ENCODE measurements at regions not wholly inside any gene's neighbourhood (a gene's known extent, or its start where the extent isn't known, plus 50 kb on each side); places are given as distances from the start of the nearest gene placed in this dataset.

DNA sequence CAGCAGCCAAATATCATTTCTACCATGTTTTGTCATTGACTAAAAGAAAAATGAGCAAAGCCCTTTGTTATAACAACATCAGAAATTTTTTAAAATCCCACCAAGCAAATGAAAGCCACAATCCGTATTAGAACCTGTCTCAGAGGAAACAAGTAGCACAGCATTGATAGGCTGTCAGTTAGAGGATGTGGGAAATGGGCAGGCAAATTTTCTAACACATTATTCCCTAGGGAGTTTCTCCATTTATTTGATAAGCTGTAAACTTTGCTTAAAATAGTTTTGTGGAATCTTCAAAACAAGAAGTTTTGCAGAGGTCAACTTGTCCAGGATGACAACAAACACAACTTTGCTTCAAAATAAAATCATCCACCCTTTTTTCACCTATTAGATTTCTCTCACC lies 53.6 kb upstream of the APC start:
- DNase-seq (ENCODE audit: low spot score): no peak
- in situ Hi-C loops (cut with MboI; ENCODE audit: low sequenced_read_pairs, unreplicated experiment): no loop called here
- TF ChIP-seq, protein P1, sequence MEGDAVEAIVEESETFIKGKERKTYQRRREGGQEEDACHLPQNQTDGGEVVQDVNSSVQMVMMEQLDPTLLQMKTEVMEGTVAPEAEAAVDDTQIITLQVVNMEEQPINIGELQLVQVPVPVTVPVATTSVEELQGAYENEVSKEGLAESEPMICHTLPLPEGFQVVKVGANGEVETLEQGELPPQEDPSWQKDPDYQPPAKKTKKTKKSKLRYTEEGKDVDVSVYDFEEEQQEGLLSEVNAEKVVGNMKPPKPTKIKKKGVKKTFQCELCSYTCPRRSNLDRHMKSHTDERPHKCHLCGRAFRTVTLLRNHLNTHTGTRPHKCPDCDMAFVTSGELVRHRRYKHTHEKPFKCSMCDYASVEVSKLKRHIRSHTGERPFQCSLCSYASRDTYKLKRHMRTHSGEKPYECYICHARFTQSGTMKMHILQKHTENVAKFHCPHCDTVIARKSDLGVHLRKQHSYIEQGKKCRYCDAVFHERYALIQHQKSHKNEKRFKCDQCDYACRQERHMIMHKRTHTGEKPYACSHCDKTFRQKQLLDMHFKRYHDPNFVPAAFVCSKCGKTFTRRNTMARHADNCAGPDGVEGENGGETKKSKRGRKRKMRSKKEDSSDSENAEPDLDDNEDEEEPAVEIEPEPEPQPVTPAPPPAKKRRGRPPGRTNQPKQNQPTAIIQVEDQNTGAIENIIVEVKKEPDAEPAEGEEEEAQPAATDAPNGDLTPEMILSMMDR (IDR thresholded peaks at IDR 0.05; ENCODE audit: borderline replicate concordance, control extremely low read depth, extremely low read depth, insufficient read depth, missing control alignments): no peak

DNA sequence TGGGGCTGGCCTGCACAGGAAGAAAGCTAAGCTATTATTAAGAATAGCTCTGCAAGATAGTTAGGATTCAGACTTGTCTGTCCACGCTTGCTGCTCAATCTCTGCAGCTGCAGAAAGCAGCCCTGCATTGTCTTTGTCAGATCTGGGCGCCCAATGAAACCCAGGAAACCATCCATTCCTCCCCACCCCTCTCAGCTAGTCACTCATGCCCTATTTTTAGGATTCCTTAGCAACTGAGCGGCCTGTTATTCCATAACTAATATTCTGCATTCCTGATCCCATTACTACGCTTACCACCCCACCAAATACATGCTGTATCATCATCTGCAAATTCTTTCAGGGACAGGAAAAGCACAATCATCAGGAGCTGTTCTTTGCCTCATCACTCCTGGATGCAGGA lies 52.9 kb upstream of the APC start:
- TF ChIP-seq, protein P1 (IDR thresholded peaks at IDR 0.05; ENCODE audit: borderline replicate concordance, control extremely low read depth, extremely low read depth, insufficient read depth, missing control alignments): no peak
- no peak for DNase-seq (ENCODE audit: low spot score)
- in situ Hi-C loops (cut with MboI; ENCODE audit: low sequenced_read_pairs, unreplicated experiment): no loop called here

DNA sequence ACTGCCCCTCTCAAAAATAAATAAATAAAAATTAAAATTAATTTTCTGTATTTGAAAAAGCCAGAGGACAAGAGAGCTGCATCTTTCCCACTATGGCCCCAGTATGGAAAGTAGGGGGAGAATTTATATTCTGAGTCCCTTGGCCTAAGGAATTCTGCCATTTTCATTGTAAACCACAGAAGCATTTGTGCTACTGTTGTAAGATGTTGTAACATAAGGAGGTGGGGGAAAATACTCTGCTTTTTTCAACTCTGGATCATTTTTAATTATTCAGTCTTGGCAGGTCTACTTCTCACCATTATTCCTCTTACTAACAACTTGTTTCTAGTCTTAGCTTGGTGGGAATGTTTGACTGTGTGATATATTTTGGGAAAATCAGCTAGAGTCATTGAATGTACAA lies 52.3 kb upstream of the APC start:
- DNase-seq (ENCODE audit: low spot score): no peak
- in situ Hi-C loops (cut with MboI; ENCODE audit: low sequenced_read_pairs, unreplicated experiment): no loop called here
- TF ChIP-seq, protein P1 (IDR thresholded peaks at IDR 0.05; ENCODE audit: borderline replicate concordance, control extremely low read depth, extremely low read depth, insufficient read depth, missing control alignments): no peak

DNA sequence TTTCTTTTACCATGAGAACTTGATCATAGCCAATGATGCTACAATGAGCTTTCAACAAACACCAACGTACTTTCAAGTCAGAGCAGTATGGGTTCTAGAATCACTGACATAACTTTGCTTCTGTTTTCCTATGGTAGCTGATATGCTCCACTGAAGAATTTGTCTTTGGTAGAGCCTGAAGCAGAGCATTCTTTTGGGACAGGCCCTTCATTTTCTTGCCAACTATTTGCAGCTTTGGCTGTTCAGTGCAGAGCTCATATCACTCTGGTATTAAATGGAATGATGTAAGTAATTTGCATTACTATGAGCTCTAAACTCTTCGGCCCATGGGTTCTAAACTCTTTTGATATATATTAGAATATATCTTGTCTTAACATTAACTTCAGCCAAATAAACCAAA lies 51.8 kb upstream of the APC start:
- TF ChIP-seq, protein P1 (IDR thresholded peaks at IDR 0.05; ENCODE audit: borderline replicate concordance, control extremely low read depth, extremely low read depth, insufficient read depth, missing control alignments): no peak
- in situ Hi-C loops (cut with MboI; ENCODE audit: low sequenced_read_pairs, unreplicated experiment): no loop called here
- DNase-seq (ENCODE audit: low spot score): no peak

DNA sequence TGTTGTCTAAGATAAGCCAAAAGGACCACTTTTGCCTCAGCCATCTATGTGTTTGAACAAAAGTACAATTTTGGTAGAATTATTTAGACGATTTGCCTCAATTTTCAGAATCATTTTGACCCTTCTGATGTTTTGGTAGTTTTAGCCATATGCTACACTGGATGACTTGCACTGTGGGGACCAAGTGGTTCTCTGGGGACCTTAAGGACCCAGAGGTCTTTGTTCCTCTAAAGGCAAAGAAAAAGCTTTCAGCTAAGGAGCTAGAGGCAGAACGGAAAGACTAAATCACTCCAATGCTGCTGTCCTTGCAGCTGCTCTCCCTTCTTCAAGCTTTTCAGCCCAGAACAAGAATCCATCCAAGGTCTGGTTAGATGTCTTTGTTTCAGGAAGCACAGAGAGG lies 51.0 kb upstream of the APC start:
- TF ChIP-seq, protein P1 (IDR thresholded peaks at IDR 0.05; ENCODE audit: borderline replicate concordance, control extremely low read depth, extremely low read depth, insufficient read depth, missing control alignments): no peak
- in situ Hi-C loops (cut with MboI; ENCODE audit: low sequenced_read_pairs, unreplicated experiment): no loop called here
- no peak for DNase-seq (ENCODE audit: low spot score)

DNA sequence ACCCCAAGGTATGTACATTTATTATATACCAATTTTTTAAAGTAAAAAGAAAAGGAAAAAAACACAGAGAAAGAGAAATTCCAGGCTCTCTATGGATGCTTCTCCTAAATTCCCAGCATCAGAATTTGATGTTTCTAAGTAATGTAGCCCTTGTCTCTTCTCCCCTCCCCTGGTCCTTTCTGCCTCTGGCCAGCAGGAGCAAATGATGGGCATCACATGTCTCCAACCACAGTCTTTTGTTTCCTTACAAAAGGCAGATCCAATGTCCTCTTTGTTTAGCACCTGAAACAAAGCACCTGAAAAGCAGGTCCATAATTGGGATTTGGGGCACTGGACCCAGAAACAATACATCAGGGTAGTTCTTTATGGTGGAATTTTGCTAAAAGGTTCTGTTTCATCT lies 50.4 kb upstream of the APC start:
- DNase-seq (ENCODE audit: low spot score): no peak
- in situ Hi-C loops (cut with MboI; ENCODE audit: low sequenced_read_pairs, unreplicated experiment): no loop called here
- TF ChIP-seq, protein P1 (IDR thresholded peaks at IDR 0.05; ENCODE audit: borderline replicate concordance, control extremely low read depth, extremely low read depth, insufficient read depth, missing control alignments): no peak
